ENCODE measurements at regions not wholly inside any gene's neighbourhood (a gene's known extent, or its start where the extent isn't known, plus 50 kb on each side); places are given as distances from the start of the nearest gene placed in this dataset.

- DNase-seq (ENCODE audit: low read depth, low spot score), result no peak
- H3K4me3 ChIP-seq (ENCODE audit: low read depth, low read length), result no peak overlapping the region
- ChIA-PET CTCF (no interaction called here), POLR2A (no interaction called here)
- TF ChIP-seq CTCF (IDR thresholded peaks at IDR 0.05; ENCODE audit: insufficient read depth, low read length, missing control alignments), result no peak
Observed at GRCh38 chr6:18562726-18563125, 175.6 kb downstream of the RNF144B start.

- DNase-seq (ENCODE audit: low read depth, low spot score), result no peak
- CTCF ChIA-PET, result no interaction called here
- POLR2A ChIA-PET, result no interaction called here
- TF ChIP-seq CTCF (IDR thresholded peaks at IDR 0.05; ENCODE audit: insufficient read depth, low read length, missing control alignments), result no peak
- H3K4me3 ChIP-seq (ENCODE audit: low read depth, low read length), result no peak overlapping the region
Observed at GRCh38 chr6:18564775-18565174, 177.6 kb downstream of the RNF144B start.

- ChIA-PET POLR2A (no interaction called here), CTCF (no interaction called here)
- no peak overlapping the region for H3K4me3 ChIP-seq (ENCODE audit: low read depth, low read length)
- no peak for TF ChIP-seq CTCF (IDR thresholded peaks at IDR 0.05; ENCODE audit: insufficient read depth, low read length, missing control alignments)
- no peak for DNase-seq (ENCODE audit: low read depth, low spot score)
Observed at GRCh38 chr6:18565231-18565630, 178.1 kb downstream of the RNF144B start.

GRCh38 chr6:18567380-18567779 is 180.2 kb downstream of the RNF144B start:
- POLR2A ChIA-PET, result no interaction called here
- CTCF ChIA-PET, result no interaction called here
- TF ChIP-seq CTCF (IDR thresholded peaks at IDR 0.05; ENCODE audit: insufficient read depth, low read length, missing control alignments), result no peak
- H3K4me3 ChIP-seq (ENCODE audit: low read depth, low read length), result no peak overlapping the region
- DNase-seq (ENCODE audit: low read depth, low spot score), result no peak

- TF ChIP-seq CTCF (IDR thresholded peaks at IDR 0.05; ENCODE audit: insufficient read depth, low read length, missing control alignments), result no peak
- CTCF ChIA-PET, result no interaction called here
- H3K4me3 ChIP-seq (ENCODE audit: low read depth, low read length), result no peak overlapping the region
- POLR2A ChIA-PET, result no interaction called here
- no peak for DNase-seq (ENCODE audit: low read depth, low spot score)
Observed at GRCh38 chr6:18577491-18577890, 190.3 kb downstream of the RNF144B start.

- ChIA-PET CTCF (interaction anchor here (1.0 to 1.6 kb wide), 2 partner anchors 16 to 51 kb away, joined by 3 to 4 read pairs; no protein-coding TSS in a partner anchor), POLR2A (no interaction called here)
- H3K4me3 ChIP-seq (ENCODE audit: low read depth, low read length), result no peak overlapping the region
- no peak for DNase-seq (ENCODE audit: low read depth, low spot score)
- TF ChIP-seq CTCF (IDR thresholded peaks at IDR 0.05; ENCODE audit: insufficient read depth, low read length, missing control alignments), result no peak
Observed at GRCh38 chr6:18579166-18579565, 192.0 kb downstream of the RNF144B start.

Measured in AG04449 (cell line).